Mammary epithelial cell (primary cell): ENCODE measurements at regions not wholly inside any gene's neighbourhood (a gene's known extent, or its start where the extent isn't known, plus 50 kb on each side); places are given as distances from the start of the nearest gene placed in this dataset.

ENCODE experiments used
- EZH2 ChIP-seq: IDR thresholded peaks from 2 replicates; pipeline ENCODE4 v1.6.1; 2012; ENCODE audit warnings: low read length, inconsistent platforms, borderline replicate concordance
- TF ChIP-seq, protein P1 (sequence below), 2 donors: IDR thresholded peaks in 1 of 2; conservative IDR thresholded peaks in 1 of 2; 2 replicates each; pipeline ENCODE4 v1.5.1; 2011 to 2012; ENCODE audit warnings: inconsistent platforms in 2 of 2, low read length in 2 of 2, mild to moderate bottlenecking in 2 of 2, control low read depth in 1 of 2, low read depth in 1 of 2; ENCODE audit not compliant: insufficient read depth in 1 of 2; ENCODE audit errors: extremely low read depth in 1 of 2

DNA sequence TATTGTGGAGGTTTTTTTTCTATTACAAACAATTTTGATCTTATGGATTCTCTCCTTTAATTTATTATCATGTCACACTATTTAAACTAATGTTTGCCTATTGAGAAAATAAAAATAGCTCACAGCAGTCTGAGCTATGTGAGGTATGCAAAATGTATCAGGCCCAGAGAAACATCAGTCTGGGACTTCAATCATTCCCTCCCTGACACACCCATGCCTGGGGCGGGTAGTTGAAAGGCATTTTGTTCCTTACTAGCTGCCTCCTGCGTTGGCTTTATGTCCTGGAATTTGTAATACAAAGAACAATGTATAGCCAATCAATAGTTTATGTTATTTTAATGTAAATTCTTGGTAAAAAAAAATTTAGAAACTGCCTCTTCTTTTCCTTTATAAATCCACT, 403.3 kb downstream of the EPM2A start:
- TF ChIP-seq, protein P1, sequence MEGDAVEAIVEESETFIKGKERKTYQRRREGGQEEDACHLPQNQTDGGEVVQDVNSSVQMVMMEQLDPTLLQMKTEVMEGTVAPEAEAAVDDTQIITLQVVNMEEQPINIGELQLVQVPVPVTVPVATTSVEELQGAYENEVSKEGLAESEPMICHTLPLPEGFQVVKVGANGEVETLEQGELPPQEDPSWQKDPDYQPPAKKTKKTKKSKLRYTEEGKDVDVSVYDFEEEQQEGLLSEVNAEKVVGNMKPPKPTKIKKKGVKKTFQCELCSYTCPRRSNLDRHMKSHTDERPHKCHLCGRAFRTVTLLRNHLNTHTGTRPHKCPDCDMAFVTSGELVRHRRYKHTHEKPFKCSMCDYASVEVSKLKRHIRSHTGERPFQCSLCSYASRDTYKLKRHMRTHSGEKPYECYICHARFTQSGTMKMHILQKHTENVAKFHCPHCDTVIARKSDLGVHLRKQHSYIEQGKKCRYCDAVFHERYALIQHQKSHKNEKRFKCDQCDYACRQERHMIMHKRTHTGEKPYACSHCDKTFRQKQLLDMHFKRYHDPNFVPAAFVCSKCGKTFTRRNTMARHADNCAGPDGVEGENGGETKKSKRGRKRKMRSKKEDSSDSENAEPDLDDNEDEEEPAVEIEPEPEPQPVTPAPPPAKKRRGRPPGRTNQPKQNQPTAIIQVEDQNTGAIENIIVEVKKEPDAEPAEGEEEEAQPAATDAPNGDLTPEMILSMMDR (conservative IDR thresholded peaks at IDR 0.05 in 1 of 2, IDR thresholded peaks at IDR 0.05 in 1 of 2; ENCODE audit: extremely low read depth in 1 of 2, insufficient read depth in 1 of 2, low read depth in 1 of 2, low read length in 2 of 2): no peak
- no peak for TF ChIP-seq EZH2
